ENCODE measurements at regions not wholly inside any gene's neighbourhood (a gene's known extent, or its start where the extent isn't known, plus 50 kb on each side); places are given as distances from the start of the nearest gene placed in this dataset.
"Not testable (repeated sequence)": the region's sequence is repeated elsewhere in the genome, so short reads cannot be mapped to it uniquely, and the experiment has no call there.

- TF ChIP-seq CTCF, EP300, POLR2A, POLR2AphosphoS5 (IDR thresholded peaks at IDR 0.05): not testable (repeated sequence)
Observed at GRCh38 chr5:7310656-7311055, 85.3 kb upstream of the ADCY2 start.

Measured in suprapubic skin (tissue), 4 donors.